ENCODE measurements at regions not wholly inside any gene's neighbourhood (a gene's known extent, or its start where the extent isn't known, plus 50 kb on each side); places are given as distances from the start of the nearest gene placed in this dataset.

GRCh38 chr5:27290172-27290571 lies 251.8 kb upstream of the CDH9 start:
- DNase-seq, result no peak

GRCh38 chr5:27276119-27276518 lies 237.7 kb upstream of the CDH9 start:
- no peak for DNase-seq

- DNase-seq, result no peak
Measured at GRCh38 chr5:27275345-27275744, 237.0 kb upstream of the CDH9 start.

GRCh38 chr5:27269766-27270165 lies 231.4 kb upstream of the CDH9 start:
- no peak for DNase-seq

GRCh38 chr5:27267209-27267824 lies 228.9 kb upstream of the CDH9 start:
- no peak for DNase-seq

- DNase-seq, result no peak
Measured at GRCh38 chr5:27266184-27266583, 227.8 kb upstream of the CDH9 start.

GRCh38 chr5:27257696-27258095 lies 219.3 kb upstream of the CDH9 start:
- no peak for DNase-seq

- no peak for DNase-seq
Measured at GRCh38 chr5:27252911-27253310, 214.5 kb upstream of the CDH9 start.

- no peak for DNase-seq
Measured at GRCh38 chr5:27242258-27242626, 203.9 kb upstream of the CDH9 start.

GRCh38 chr5:27241564-27242257 lies 203.3 kb upstream of the CDH9 start:
- DNase-seq, result no peak

- no peak for DNase-seq
Measured at GRCh38 chr5:27240791-27241190, 202.4 kb upstream of the CDH9 start.

GRCh38 chr5:27234916-27235315 lies 196.5 kb upstream of the CDH9 start:
- DNase-seq, result no peak

GRCh38 chr5:27221410-27221809 lies 183.0 kb upstream of the CDH9 start:
- DNase-seq, result no peak

- no peak for DNase-seq
Measured at GRCh38 chr5:27220752-27221151, 182.4 kb upstream of the CDH9 start.

- DNase-seq, result no peak
Measured at GRCh38 chr5:27217977-27218376, 179.6 kb upstream of the CDH9 start.

- DNase-seq, result no peak
Measured at GRCh38 chr5:27217155-27217956, 179.0 kb upstream of the CDH9 start.

- no peak for DNase-seq
Measured at GRCh38 chr5:27216367-27216950, 178.1 kb upstream of the CDH9 start.

- DNase-seq, result no peak
Measured at GRCh38 chr5:27208051-27208450, 169.7 kb upstream of the CDH9 start.

- no peak for DNase-seq
Measured at GRCh38 chr5:27191786-27192510, 153.6 kb upstream of the CDH9 start.

GRCh38 chr5:27172693-27173092 lies 134.3 kb upstream of the CDH9 start:
- no peak for DNase-seq

- no peak for DNase-seq
Measured at GRCh38 chr5:27171761-27172261, 133.4 kb upstream of the CDH9 start.

GRCh38 chr5:27158775-27159174 lies 120.4 kb upstream of the CDH9 start:
- no peak for DNase-seq

GRCh38 chr5:27158171-27158570 lies 119.8 kb upstream of the CDH9 start:
- no peak for DNase-seq
